Tibial nerve (tissue), 4 donors: ENCODE measurements at regions not wholly inside any gene's neighbourhood (a gene's known extent, or its start where the extent isn't known, plus 50 kb on each side); places are given as distances from the start of the nearest gene placed in this dataset.

Experiments used
- DNase-seq, 2 donors: peaks; one replicate each; pipeline ENCODE4 v3.0.0-alpha.2; 2019; ENCODE audit warnings: low spot score in 2 of 2
- H3K27ac ChIP-seq, 4 donors: fragments of 200-600 bp; sonication (generic) in 3 of 4; one replicate each; pipeline ENCODE4 v1.5.1; 2017 to 2019; ENCODE audit warnings: mild to moderate bottlenecking in 1 of 4
- H3K27me3 ChIP-seq, 2 donors: fragments of 200-600 bp; sonication (generic) in 1 of 2; one replicate each; pipeline versions ENCODE4 v1.5.1 to v1.6.0; 2017 to 2019
- H3K36me3 ChIP-seq, 3 donors: fragments of 200-600 bp; sonication (generic); one replicate each; pipeline ENCODE4 v1.5.1; 2018 to 2019
- H3K4me1 ChIP-seq, 4 donors: fragments of 200-600 bp; sonication (generic) in 3 of 4; one replicate each; pipeline ENCODE4 v1.5.1; 2017 to 2019
- H3K4me3 ChIP-seq, 4 donors: fragments of 200-600 bp; sonication (generic) in 3 of 4; one replicate each; pipeline ENCODE4 v1.5.1; 2017 to 2019; ENCODE audit warnings: mild to moderate bottlenecking in 1 of 4, moderate library complexity in 1 of 4
- H3K9me3 ChIP-seq, 4 donors: fragments of 200-600 bp; sonication (generic) in 3 of 4; one replicate each; pipeline ENCODE4 v1.5.1; 2017 to 2019
- CTCF ChIP-seq, 5 experiments: fragments of 200-600 bp in 3 of 5; fragments of 450-650 bp in 2 of 5; sonication (generic) in 3 of 5; IDR thresholded peaks; one replicate each; pipeline ENCODE4 v1.5.1; 2016 to 2019; ENCODE audit warnings: antibody characterized with exemption in 5 of 5, mild to moderate bottlenecking in 3 of 5, moderate library complexity in 2 of 5
- EP300 ChIP-seq, 2 donors: sonication (generic); formaldehyde crosslinking; IDR thresholded peaks; one replicate each; pipeline ENCODE4 v1.6.1; 2017; ENCODE audit warnings: antibody characterized with exemption in 2 of 2, mild to moderate bottlenecking in 1 of 2
- POLR2A ChIP-seq, 2 donors: fragments of 450-650 bp; IDR thresholded peaks; one replicate each; pipeline ENCODE4 v1.6.1; 2017; ENCODE audit warnings: antibody characterized with exemption in 2 of 2, mild to moderate bottlenecking in 2 of 2, moderate library complexity in 2 of 2
- WGBS, 2 donors: methylation state at CpG; one replicate each; pipeline ENCODE4 v1.1.5; 2018; 5-methylcytosine and 5-hydroxymethylcytosine counted together

GRCh38 chr6:14573703-14574290 lies 456.2 kb downstream of the CD83 start:
- Histone ChIP-seq H3K27me3 (no peaks in the 10 kb centered on the region), H3K9me3 (no peaks in the 10 kb centered on the region), H3K27ac (no peak overlapping the region), H3K36me3 (no peaks in the 10 kb centered on the region), H3K4me1 (no peaks in the 10 kb centered on the region), H3K4me3 (no peak overlapping the region)
- DNase-seq, result no peak
- 86 to 88% methylated on average over 2 of the region's 2 CpGs for WGBS, 2 donors
- no peak for TF ChIP-seq POLR2A (IDR thresholded peaks at IDR 0.05)
- TF ChIP-seq EP300 (IDR thresholded peaks at IDR 0.05), result no peak
- TF ChIP-seq CTCF (IDR thresholded peaks at IDR 0.05), result no peak

GRCh38 chr6:14575961-14576360 lies 458.4 kb downstream of the CD83 start:
- H3K9me3 ChIP-seq, result no peaks in the 10 kb centered on the region
- WGBS, 2 donors, result 88 to 95% methylated on average over 1 of the region's 1 CpG
- TF ChIP-seq EP300 (IDR thresholded peaks at IDR 0.05) (no peak), POLR2A (IDR thresholded peaks at IDR 0.05) (no peak), CTCF (IDR thresholded peaks at IDR 0.05) (no peak)
- no peaks in the 10 kb centered on the region for H3K4me1 ChIP-seq
- H3K27ac ChIP-seq, result no peak overlapping the region
- no peaks in the 10 kb centered on the region for H3K27me3 ChIP-seq
- no peaks in the 10 kb centered on the region for H3K36me3 ChIP-seq
- no peak overlapping the region for H3K4me3 ChIP-seq
- no peak for DNase-seq

- Histone ChIP-seq H3K9me3 (no peaks in the 10 kb centered on the region), H3K36me3 (no peaks in the 10 kb centered on the region), H3K27me3 (no peaks in the 10 kb centered on the region), H3K4me3 (no peak overlapping the region), H3K27ac (no peak overlapping the region), H3K4me1 (no peaks in the 10 kb centered on the region)
- WGBS, 2 donors, result 69 to 74% methylated on average over 3 of the region's 3 CpGs
- DNase-seq, result no peak
- TF ChIP-seq EP300 (IDR thresholded peaks at IDR 0.05), result no peak
- no peak for TF ChIP-seq CTCF (IDR thresholded peaks at IDR 0.05)
- TF ChIP-seq POLR2A (IDR thresholded peaks at IDR 0.05), result no peak
These were observed 461.4 kb downstream of the CD83 start for GRCh38 chr6:14578994-14579393.

GRCh38 chr6:14582749-14583148 lies 465.2 kb downstream of the CD83 start:
- Histone ChIP-seq H3K4me1 (no peaks in the 10 kb centered on the region), H3K27me3 (no peaks in the 10 kb centered on the region), H3K36me3 (no peaks in the 10 kb centered on the region), H3K4me3 (no peak overlapping the region), H3K9me3 (no peaks in the 10 kb centered on the region), H3K27ac (no peak overlapping the region)
- DNase-seq, result no peak
- 92% methylated on average over 1 of the region's 1 CpG for WGBS, 2 donors
- TF ChIP-seq POLR2A (IDR thresholded peaks at IDR 0.05) (no peak), CTCF (IDR thresholded peaks at IDR 0.05) (no peak), EP300 (IDR thresholded peaks at IDR 0.05) (no peak)

- H3K4me3 ChIP-seq, result no peak overlapping the region
- no peaks in the 10 kb centered on the region for H3K36me3 ChIP-seq
- no peak for DNase-seq
- H3K27me3 ChIP-seq, result no peaks in the 10 kb centered on the region
- no peak for TF ChIP-seq POLR2A (IDR thresholded peaks at IDR 0.05)
- no peak for TF ChIP-seq CTCF (IDR thresholded peaks at IDR 0.05)
- TF ChIP-seq EP300 (IDR thresholded peaks at IDR 0.05), result no peak
- no peak overlapping the region for H3K27ac ChIP-seq
- 70 to 78% methylated on average over 8 to 9 of the region's 9 CpGs for WGBS, 2 donors
- no peaks in the 10 kb centered on the region for H3K9me3 ChIP-seq
- H3K4me1 ChIP-seq, result no peaks in the 10 kb centered on the region
These were observed 466.3 kb downstream of the CD83 start for GRCh38 chr6:14583826-14584225.
